SK-N-SH (cell line): ENCODE measurements at regions not wholly inside any gene's neighbourhood (a gene's known extent, or its start where the extent isn't known, plus 50 kb on each side); places are given as distances from the start of the nearest gene placed in this dataset.

Experiments used
- CTCF ChIA-PET: fragments of 300-600, 350-600 bp; formaldehyde crosslinking; extraction: SDS; loops from one replicate; lab custom pipeline; 2021; lab: Yijun Ruan, JAX
- POLR2A ChIA-PET: fragments of 350-600 bp; sonication (Branson Sonifier 250); formaldehyde crosslinking; extraction: SDS; loops from one replicate; lab custom pipeline; 2020; ENCODE audit warnings: antibody characterized with exemption, inconsistent platforms; lab: Yijun Ruan, JAX
- DNase-seq: peaks from one replicate; pipeline ENCODE4 v3.0.0; 2012
- H2AFZ ChIP-seq: fragments of 200-600 bp; sonication (generic); 2 replicates; pipeline ENCODE4 v1.8.1; 2016; ENCODE audit warnings: antibody characterized with exemption, mild to moderate bottlenecking, low read depth
- H3F3A ChIP-seq: fragments of 200-600 bp; sonication (generic); replicated peaks from 2 replicates; pipeline ENCODE3; 2016; ENCODE audit warnings: antibody characterized with exemption, mild to moderate bottlenecking; ENCODE audit not compliant: insufficient read depth
- H3K27ac ChIP-seq, 2 experiments: fragments of 200-500 bp in 1 of 2; fragments of 200-600 bp in 1 of 2; sonication (Bioruptor generic) in 1 of 2; sonication (generic), shearing (Covaris generic) in 1 of 2; 2 replicates each; pipeline versions ENCODE4 v1.5.1 to v1.6.1; 2014 to 2016; ENCODE audit warnings: low read depth in 2 of 2, inconsistent platforms in 1 of 2, low read length in 1 of 2, mild to moderate bottlenecking in 1 of 2, mixed read lengths in 1 of 2
- H3K27me3 ChIP-seq: fragments of 200-600 bp; sonication (generic), shearing (Covaris generic); 2 replicates; pipeline ENCODE4 v1.6.1; 2016; ENCODE audit warnings: mixed run types; ENCODE audit not compliant: insufficient read depth
- H3K36me3 ChIP-seq, 2 experiments: fragments of 200-500 bp in 1 of 2; fragments of 200-600 bp in 1 of 2; sonication (Bioruptor generic) in 1 of 2; sonication (generic) in 1 of 2; replicated peaks in 1 of 2; 2 replicates each; pipeline versions ENCODE3 to v1.5.1; 2014 to 2016; ENCODE audit warnings: low read length in 1 of 2, mild to moderate bottlenecking in 1 of 2; ENCODE audit not compliant: insufficient read depth in 2 of 2, control insufficient read depth in 1 of 2
- H3K4me1 ChIP-seq, 2 experiments: fragments of 200-500 bp in 1 of 2; fragments of 200-600 bp in 1 of 2; sonication (Bioruptor generic) in 1 of 2; sonication (generic), shearing (Covaris generic) in 1 of 2; 2 replicates each; pipeline versions ENCODE4 v1.5.1 to v1.6.1; 2014 to 2016; ENCODE audit warnings: low read depth in 1 of 2, low read length in 1 of 2, mixed run types in 1 of 2; ENCODE audit not compliant: insufficient read depth in 2 of 2, control insufficient read depth in 1 of 2
- H3K4me2 ChIP-seq: fragments of 200-600 bp; sonication (generic), shearing (Covaris generic); 2 replicates; pipeline ENCODE4 v1.6.1; 2017; ENCODE audit warnings: mixed run types
- H3K4me3 ChIP-seq, 2 experiments: fragments of 200-500 bp in 1 of 2; fragments of 200-600 bp in 1 of 2; sonication (Bioruptor generic) in 1 of 2; sonication (generic), shearing (Covaris generic) in 1 of 2; 2 replicates each; pipeline versions ENCODE4 v1.5.1 to v1.8.1; 2014 to 2016; ENCODE audit warnings: low read depth in 2 of 2, inconsistent platforms in 1 of 2, low read length in 1 of 2, mild to moderate bottlenecking in 1 of 2, mixed read lengths in 1 of 2, moderate library complexity in 1 of 2
- H3K79me2 ChIP-seq: fragments of 200-600 bp; sonication (generic); 2 replicates; pipeline ENCODE4 v1.8.1; 2017; ENCODE audit warnings: mild to moderate bottlenecking; ENCODE audit not compliant: insufficient read depth
- H3K9ac ChIP-seq: fragments of 200-600 bp; sonication (generic); 2 replicates; pipeline ENCODE4 v1.6.1; 2017; ENCODE audit warnings: mixed run types
- H3K9me2 ChIP-seq: fragments of 200-600 bp; sonication (generic); 2 replicates; pipeline ENCODE4 v1.6.1; 2017; ENCODE audit warnings: mixed run types
- H3K9me3 ChIP-seq: fragments of 200-600 bp; sonication (generic); 2 replicates; pipeline ENCODE4 v1.6.1; 2017; ENCODE audit warnings: mixed run types, mild to moderate bottlenecking, moderate library complexity
- H4K20me1 ChIP-seq: fragments of 200-600 bp; sonication (generic); 2 replicates; pipeline ENCODE4 v1.6.1; 2017; ENCODE audit warnings: mild to moderate bottlenecking, mixed run types; ENCODE audit not compliant: insufficient read depth
- CHD2 ChIP-seq: fragments of 150-350 bp; IDR thresholded peaks from 2 replicates; pipeline ENCODE4 v1.6.1; 2018; ENCODE audit warnings: low read length; ENCODE audit not compliant: partially characterized antibody
- ELF1 ChIP-seq: IDR thresholded peaks from 2 replicates; pipeline ENCODE4 v1.4.0; 2012
- EP300 ChIP-seq, 2 experiments: IDR thresholded peaks; 2 replicates each; pipeline versions ENCODE4 v1.4.0 to v1.6.1; 2012; ENCODE audit warnings: borderline replicate concordance in 1 of 2, low read depth in 1 of 2, low read length in 1 of 2
- EZH2phosphoT487 ChIP-seq: fragments of 200-600 bp; sonication (generic); IDR thresholded peaks from 2 replicates; pipeline ENCODE4 v1.6.1; 2017; ENCODE audit warnings: low read depth, mixed run types, mild to moderate bottlenecking, antibody characterized with exemption, moderate library complexity, borderline replicate concordance
- GABPA ChIP-seq: IDR thresholded peaks from 2 replicates; pipeline ENCODE4 v1.4.0; 2012; ENCODE audit warnings: low read depth, mild to moderate bottlenecking
- IRF3 ChIP-seq: fragments of 150-350 bp; IDR thresholded peaks from 2 replicates; pipeline ENCODE4 v1.6.1; 2016; ENCODE audit warnings: mild to moderate bottlenecking, low read depth, low read length
- JUND ChIP-seq: IDR thresholded peaks from 2 replicates; pipeline ENCODE4 v1.4.0; 2012
- MXI1 ChIP-seq: IDR thresholded peaks from 2 replicates; pipeline ENCODE4 v1.6.1; 2012; ENCODE audit warnings: mild to moderate bottlenecking, low read depth, low read length, improper control_type of control experiment
- RAD21 ChIP-seq: IDR thresholded peaks from 2 replicates; pipeline ENCODE4 v1.6.1; 2012; ENCODE audit warnings: mild to moderate bottlenecking, low read length
- RCOR1 ChIP-seq: fragments of 150-350 bp; IDR thresholded peaks from 2 replicates; pipeline ENCODE4 v1.6.1; 2017; ENCODE audit warnings: antibody characterized with exemption, low read length
- REST ChIP-seq: IDR thresholded peaks from 2 replicates; pipeline ENCODE4 v1.6.1; 2012; ENCODE audit warnings: mild to moderate bottlenecking, low read depth, low read length, moderate library complexity
- RXRA ChIP-seq: IDR thresholded peaks from 2 replicates; pipeline ENCODE4 v1.4.0; 2012; ENCODE audit warnings: low read depth, mild to moderate bottlenecking, borderline replicate concordance
- SMC3 ChIP-seq: IDR thresholded peaks from 2 replicates; pipeline ENCODE4 v1.6.1; 2012; ENCODE audit warnings: low read depth, low read length, improper control_type of control experiment
- TAF1 ChIP-seq: IDR thresholded peaks from 2 replicates; pipeline ENCODE4 v1.6.1; 2012; ENCODE audit warnings: low read depth, mild to moderate bottlenecking, low read length, moderate library complexity, borderline replicate concordance
- TCF12 ChIP-seq: IDR thresholded peaks from 2 replicates; pipeline ENCODE4 v1.4.0; 2012
- TEAD4 ChIP-seq: IDR thresholded peaks from 2 replicates; pipeline ENCODE4 v1.4.0; 2012; ENCODE audit warnings: mild to moderate bottlenecking, borderline replicate concordance; ENCODE audit not compliant: insufficient read depth
- ZBTB33 ChIP-seq: IDR thresholded peaks from 2 replicates; pipeline ENCODE4 v1.4.0; 2012; ENCODE audit warnings: low read depth, borderline replicate concordance
- WGBS: methylation state at CpG from one replicate; pipeline ENCODE4 v1.1.6; 2017; ENCODE audit warnings: low lambda C conversion rate; 5-methylcytosine and 5-hydroxymethylcytosine counted together

GRCh38 chrX:113059714-113060113, 219.1 kb upstream of the AMOT start:
- CTCF ChIA-PET, result no interaction called here
- H3K4me1 ChIP-seq, result no peaks in the 10 kb centered on the region
- H3K9me2 ChIP-seq, result no peaks in the 10 kb centered on the region

More at GRCh38 chrX:113059714-113060113, 219.1 kb upstream of the AMOT start:
- H3K4me3 ChIP-seq, result no peak overlapping the region
- H3K9ac ChIP-seq, result no peak overlapping the region
- no peaks in the 10 kb centered on the region for H3K36me3 ChIP-seq
- H3K27me3 ChIP-seq, result no peaks in the 10 kb centered on the region
- H3K27ac ChIP-seq, result no peak overlapping the region
- TF ChIP-seq GABPA, result no peak
- no peak for TF ChIP-seq RAD21
- no peak for TF ChIP-seq TCF12
- TF ChIP-seq TAF1, result no peak
- no peak for TF ChIP-seq CHD2
- TF ChIP-seq JUND, result no peak
- no peak for TF ChIP-seq EZH2phosphoT487
- TF ChIP-seq MXI1, result no peak
- TF ChIP-seq ELF1, result no peak
- no peak for TF ChIP-seq EP300 (IDR thresholded peaks at IDR 0.05; ENCODE audit: borderline replicate concordance in 1 of 2, low read depth in 1 of 2, low read length in 1 of 2)
- TF ChIP-seq SMC3, result no peak
- no peak for TF ChIP-seq RCOR1
- no peak for TF ChIP-seq TEAD4
- TF ChIP-seq REST, result no peak
- no peak for TF ChIP-seq IRF3
- no peak for TF ChIP-seq RXRA
- TF ChIP-seq ZBTB33, result no peak
- H4K20me1 ChIP-seq, result no peaks in the 10 kb centered on the region
- no peak for DNase-seq
- 15% methylated on average over 1 of the region's 1 CpG for WGBS
- H2AFZ ChIP-seq, result no peak overlapping the region
- no peak overlapping the region for H3K4me2 ChIP-seq
- H3K79me2 ChIP-seq, result no peaks in the 10 kb centered on the region
- POLR2A ChIA-PET, result no interaction called here
- 0 out of 2 replicates have a peak, but pooled peaks cover 4% of the 10 kb centered on the region for H3K9me3 ChIP-seq
- no peaks in the 10 kb centered on the region for H3F3A ChIP-seq
